GM12878 (cell line): ENCODE measurements at regions not wholly inside any gene's neighbourhood (a gene's known extent, or its start where the extent isn't known, plus 50 kb on each side); places are given as distances from the start of the nearest gene placed in this dataset.

Experiments
- ATAC-seq: fragments of 200-7000 bp; cut with Tn5 transposase; 3 replicates; pipeline ENCODE4 v1.9.1; 2020; ENCODE audit warnings: mild to moderate bottlenecking, moderate library complexity
- BruUV-seq: library from RNA; stranded (reverse); fragments of 400-500 nt; replicated peaks from 2 replicates; lab custom pipeline; 2021; lab: Mats Ljungman, UMichigan
- CTCF ChIA-PET: fragments of 300-600 bp; sonication (Branson Sonifier 250); formaldehyde crosslinking; extraction: SDS; loops from one replicate; lab custom pipeline; 2021; ENCODE audit warnings: inconsistent platforms; lab: Yijun Ruan, JAX
- POLR2A ChIA-PET: fragments of 350-600 bp; formaldehyde crosslinking; extraction: SDS; loops from one replicate; lab custom pipeline; 2021; ENCODE audit warnings: inconsistent platforms; lab: Charles Lee
- RAD21 ChIA-PET: fragments of 300-600 bp; sonication (Branson Sonifier 250); formaldehyde crosslinking; loops from one replicate; lab custom pipeline; 2023; ENCODE audit warnings: antibody characterized with exemption; ENCODE audit not compliant: unreplicated experiment; lab: Charles Lee
- SMC1A ChIA-PET: fragments of 300-600 bp; sonication (Branson Sonifier 250); formaldehyde crosslinking; loops from one replicate; lab custom pipeline; 2023; ENCODE audit not compliant: unreplicated experiment, uncharacterized antibody; lab: Charles Lee
- DNase-seq: peaks from one replicate; pipeline ENCODE4 v3.0.0-alpha.2; 2011; ENCODE audit warnings: low read depth, low spot score
- FAIRE-seq: peaks from 3 replicates; lab custom pipeline; 2011; peaks lifted over from hg19 to GRCh38; lab: Jason Lieb, UNC
- H2AFZ ChIP-seq: 2 replicates; pipeline ENCODE4 v1.6.0; 2011; ENCODE audit warnings: low read depth, low read length, control low read depth; ENCODE audit not compliant: control insufficient read depth
- H3K27ac ChIP-seq: 2 replicates; pipeline ENCODE4 v1.5.1; 2011; ENCODE audit warnings: control low read depth; ENCODE audit not compliant: control insufficient read depth, insufficient read depth
- H3K27me3 ChIP-seq, 2 experiments: replicated peaks in 1 of 2; 2 replicates each; pipeline versions ENCODE4 v1.6.0 to v1.6.1; 2011; ENCODE audit warnings: low read length in 1 of 2; ENCODE audit not compliant: control insufficient read depth in 2 of 2, insufficient read depth in 2 of 2
- H3K36me3 ChIP-seq, 2 experiments: 2 replicates each; pipeline ENCODE4 v1.5.1; 2011; ENCODE audit warnings: low read length in 1 of 2; ENCODE audit not compliant: control insufficient read depth in 2 of 2, insufficient read depth in 2 of 2
- H3K4me1 ChIP-seq: 2 replicates; pipeline ENCODE4 v1.6.1; 2011; ENCODE audit warnings: mild to moderate bottlenecking, low read length, moderate library complexity, mixed read lengths; ENCODE audit not compliant: control insufficient read depth, insufficient read depth
- H3K4me2 ChIP-seq: 2 replicates; pipeline ENCODE4 v1.6.0; 2011; ENCODE audit warnings: control low read depth; ENCODE audit not compliant: control insufficient read depth, insufficient read depth
- H3K4me3 ChIP-seq: fragments of 200-600 bp; sonication (generic); 2 replicates; pipeline ENCODE4 v1.5.1; 2016
- H3K79me2 ChIP-seq: 2 replicates; pipeline ENCODE4 v1.6.0; 2011; ENCODE audit warnings: low read length; ENCODE audit not compliant: control insufficient read depth, insufficient read depth
- H3K9ac ChIP-seq: 2 replicates; pipeline ENCODE4 v1.8.0; 2011; ENCODE audit warnings: low read length, control low read depth, mixed read lengths; ENCODE audit not compliant: control insufficient read depth, insufficient read depth
- H3K9me3 ChIP-seq: replicated peaks from 3 replicates; pipeline ENCODE4 v1.5.1; 2011; ENCODE audit warnings: mild to moderate bottlenecking, low read length; ENCODE audit not compliant: control insufficient read depth, insufficient read depth
- H4K20me1 ChIP-seq: 2 replicates; pipeline ENCODE4 v1.6.0; 2011; ENCODE audit not compliant: control insufficient read depth, insufficient read depth
- BMI1 ChIP-seq: fragments of 450-650 bp; IDR thresholded peaks from 2 replicates; pipeline ENCODE4 v1.6.1; 2016; ENCODE audit warnings: mild to moderate bottlenecking, moderate library complexity, borderline replicate concordance
- DPF2 ChIP-seq: fragments of 450-650 bp; IDR thresholded peaks from 2 replicates; pipeline ENCODE4 v1.6.1; 2017; ENCODE audit warnings: mild to moderate bottlenecking
- IKZF1 ChIP-seq: fragments of 450-650 bp; conservative IDR thresholded peaks from 2 replicates; pipeline ENCODE4 v1.6.1; 2017; ENCODE audit warnings: antibody characterized with exemption, mild to moderate bottlenecking
- WRNIP1 ChIP-seq: IDR thresholded peaks from 2 replicates; pipeline ENCODE4 v1.6.1; 2011; ENCODE audit warnings: low read depth, low read length, improper control_type of control experiment, borderline replicate concordance
- WGBS: methylation state at CpG from one replicate; pipeline ENCODE4 v1.1.6; 2016; ENCODE audit warnings: low lambda C conversion rate; ENCODE audit not compliant: insufficient replicate concordance, insufficient coverage; ENCODE audit errors: missing lambda C conversion rate; 5-methylcytosine and 5-hydroxymethylcytosine counted together
- in situ Hi-C: fragments of 300-500 bp; cut with MboI; formaldehyde crosslinking; loops from 9 replicates; pipeline ENCODE4 v1.14.3; 2018; ENCODE audit warnings: mixed read lengths
- intact Hi-C: fragments of 100-400 bp; cut with micrococcal nuclease; formaldehyde crosslinking; loops from one replicate; pipeline ENCODE4 v1.14.2; 2022; ENCODE audit not compliant: unreplicated experiment
- TF ChIP-seq, protein P1 (sequence below): fragments of 450-650 bp; IDR thresholded peaks from 2 replicates; pipeline ENCODE4 v1.6.1; 2017; ENCODE audit warnings: mild to moderate bottlenecking, moderate library complexity
- TF ChIP-seq, protein P2 (sequence below): IDR thresholded peaks from 2 replicates; pipeline ENCODE4 v1.6.1; 2011; ENCODE audit warnings: low read depth, low read length, improper control_type of control experiment, borderline replicate concordance

GRCh38 chr6:63486196-63486595 is 86.1 kb upstream of the LOC128125822 start:
- Histone ChIP-seq H3K9me3 (no peaks in the 10 kb centered on the region), H3K9ac (no peak overlapping the region), H3K4me3 (no peak overlapping the region), H3K4me2 (no peak overlapping the region), H3K79me2 (no peaks in the 10 kb centered on the region), H3K36me3 (no peaks in the 10 kb centered on the region), H4K20me1 (no peaks in the 10 kb centered on the region), H3K27ac (no peak overlapping the region), H3K4me1 (no peaks in the 10 kb centered on the region), H3K27me3 (no peaks in the 10 kb centered on the region), H2AFZ (no peak overlapping the region; the same call in 1 of the 2 replicates)
- in situ Hi-C loops (no loop called here), intact Hi-C loops (no loop called here)
- ChIA-PET SMC1A (no interaction called here), CTCF (no interaction called here), POLR2A (interaction anchor here (0.6 to 0.7 kb wide), 3 partner anchors 15 to 279 kb away, joined by 3 to 6 read pairs (median 6); no protein-coding TSS in a partner anchor), RAD21 (no interaction called here)
- DNase-seq (no peak), ATAC-seq (no peak), FAIRE-seq (no peak)
- TF ChIP-seq, protein P1, sequence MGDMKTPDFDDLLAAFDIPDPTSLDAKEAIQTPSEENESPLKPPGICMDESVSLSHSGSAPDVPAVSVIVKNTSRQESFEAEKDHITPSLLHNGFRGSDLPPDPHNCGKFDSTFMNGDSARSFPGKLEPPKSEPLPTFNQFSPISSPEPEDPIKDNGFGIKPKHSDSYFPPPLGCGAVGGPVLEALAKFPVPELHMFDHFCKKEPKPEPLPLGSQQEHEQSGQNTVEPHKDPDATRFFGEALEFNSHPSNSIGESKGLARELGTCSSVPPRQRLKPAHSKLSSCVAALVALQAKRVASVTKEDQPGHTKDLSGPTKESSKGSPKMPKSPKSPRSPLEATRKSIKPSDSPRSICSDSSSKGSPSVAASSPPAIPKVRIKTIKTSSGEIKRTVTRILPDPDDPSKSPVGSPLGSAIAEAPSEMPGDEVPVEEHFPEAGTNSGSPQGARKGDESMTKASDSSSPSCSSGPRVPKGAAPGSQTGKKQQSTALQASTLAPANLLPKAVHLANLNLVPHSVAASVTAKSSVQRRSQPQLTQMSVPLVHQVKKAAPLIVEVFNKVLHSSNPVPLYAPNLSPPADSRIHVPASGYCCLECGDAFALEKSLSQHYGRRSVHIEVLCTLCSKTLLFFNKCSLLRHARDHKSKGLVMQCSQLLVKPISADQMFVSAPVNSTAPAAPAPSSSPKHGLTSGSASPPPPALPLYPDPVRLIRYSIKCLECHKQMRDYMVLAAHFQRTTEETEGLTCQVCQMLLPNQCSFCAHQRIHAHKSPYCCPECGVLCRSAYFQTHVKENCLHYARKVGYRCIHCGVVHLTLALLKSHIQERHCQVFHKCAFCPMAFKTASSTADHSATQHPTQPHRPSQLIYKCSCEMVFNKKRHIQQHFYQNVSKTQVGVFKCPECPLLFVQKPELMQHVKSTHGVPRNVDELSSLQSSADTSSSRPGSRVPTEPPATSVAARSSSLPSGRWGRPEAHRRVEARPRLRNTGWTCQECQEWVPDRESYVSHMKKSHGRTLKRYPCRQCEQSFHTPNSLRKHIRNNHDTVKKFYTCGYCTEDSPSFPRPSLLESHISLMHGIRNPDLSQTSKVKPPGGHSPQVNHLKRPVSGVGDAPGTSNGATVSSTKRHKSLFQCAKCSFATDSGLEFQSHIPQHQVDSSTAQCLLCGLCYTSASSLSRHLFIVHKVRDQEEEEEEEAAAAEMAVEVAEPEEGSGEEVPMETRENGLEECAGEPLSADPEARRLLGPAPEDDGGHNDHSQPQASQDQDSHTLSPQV, result no peak
- TF ChIP-seq DPF2, result no peak
- TF ChIP-seq, protein P2, sequence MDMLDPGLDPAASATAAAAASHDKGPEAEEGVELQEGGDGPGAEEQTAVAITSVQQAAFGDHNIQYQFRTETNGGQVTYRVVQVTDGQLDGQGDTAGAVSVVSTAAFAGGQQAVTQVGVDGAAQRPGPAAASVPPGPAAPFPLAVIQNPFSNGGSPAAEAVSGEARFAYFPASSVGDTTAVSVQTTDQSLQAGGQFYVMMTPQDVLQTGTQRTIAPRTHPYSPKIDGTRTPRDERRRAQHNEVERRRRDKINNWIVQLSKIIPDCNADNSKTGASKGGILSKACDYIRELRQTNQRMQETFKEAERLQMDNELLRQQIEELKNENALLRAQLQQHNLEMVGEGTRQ, result no peak
- TF ChIP-seq IKZF1, result no peak
- no peak for TF ChIP-seq BMI1
- TF ChIP-seq WRNIP1, result no peak
- 52% methylated on average over 2 of the region's 2 CpGs for WGBS
- BruUV-seq, result no TSS peak
